GM19468 (cell line): ENCODE measurements at regions not wholly inside any gene's neighbourhood (a gene's known extent, or its start where the extent isn't known, plus 50 kb on each side); places are given as distances from the start of the nearest gene placed in this dataset.

Experiments
- ATAC-seq: cut with Tn5 transposase; IDR thresholded peaks from one replicate; pipeline ENCODE4 v1.9.1; 2021; ENCODE audit warnings: mild to moderate bottlenecking, moderate library complexity, moderate number of reproducible peaks; ENCODE audit not compliant: unreplicated experiment; ENCODE audit errors: extremely low read depth

DNA sequence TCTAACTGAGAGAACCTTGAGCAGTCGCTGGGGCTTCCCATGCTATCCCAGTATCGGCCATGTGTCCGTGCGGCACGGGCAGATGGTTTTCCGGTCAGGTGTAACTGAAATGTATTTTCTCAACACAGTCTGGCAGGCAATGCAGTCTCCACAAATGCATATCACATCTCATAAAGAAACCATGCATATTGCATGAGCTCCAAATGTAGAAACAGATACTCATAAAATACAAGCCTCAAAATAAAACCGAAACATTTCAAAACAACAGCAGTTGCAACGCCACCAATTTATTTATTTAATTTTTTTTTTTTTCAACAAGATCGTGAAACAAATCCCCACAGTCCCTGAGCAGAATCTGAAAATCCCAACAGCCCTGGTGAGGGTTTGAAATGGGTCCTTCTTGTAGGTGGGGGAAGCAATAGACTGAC lies 299.4 kb downstream of the LPIN1 start:
- no peak for ATAC-seq

DNA sequence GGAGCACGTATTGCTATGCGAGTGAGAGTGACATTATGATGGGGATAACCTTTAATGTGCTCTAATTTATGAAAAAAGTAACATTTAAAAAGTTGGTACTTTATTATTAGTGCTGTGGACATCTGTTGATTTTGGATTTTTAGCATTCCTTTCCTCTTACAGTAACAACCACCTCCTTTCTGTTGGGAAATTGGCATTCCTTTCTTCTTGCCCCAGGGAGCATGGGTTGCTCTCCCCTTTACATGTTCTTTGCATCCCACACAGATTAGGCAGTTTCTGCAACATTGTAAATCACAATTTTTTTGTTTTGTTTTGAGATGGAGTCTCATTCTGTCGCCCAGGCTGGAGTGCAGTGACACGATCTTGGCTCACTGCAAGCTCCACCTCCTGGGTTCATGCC lies 300.2 kb downstream of the LPIN1 start:
- no peak for ATAC-seq

DNA sequence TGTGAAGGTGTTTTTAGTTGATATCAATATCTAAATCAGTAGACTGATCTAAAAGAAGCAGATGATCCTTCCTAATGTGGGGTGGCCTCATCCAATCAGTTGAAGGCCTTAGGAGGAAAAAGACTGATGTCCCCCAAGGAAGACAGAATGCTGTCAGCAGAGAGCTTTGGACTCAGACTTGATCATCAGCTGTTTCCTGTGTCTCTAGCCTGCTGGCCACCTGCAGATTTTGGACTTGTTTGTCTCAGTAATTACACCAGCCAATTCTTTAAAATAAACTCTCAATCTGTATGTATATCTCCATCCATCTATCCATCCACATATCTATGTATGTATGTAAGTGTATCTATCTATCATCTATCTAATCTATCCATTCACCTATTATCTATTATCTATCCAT lies 301.3 kb downstream of the LPIN1 start:
- no peak for ATAC-seq

DNA sequence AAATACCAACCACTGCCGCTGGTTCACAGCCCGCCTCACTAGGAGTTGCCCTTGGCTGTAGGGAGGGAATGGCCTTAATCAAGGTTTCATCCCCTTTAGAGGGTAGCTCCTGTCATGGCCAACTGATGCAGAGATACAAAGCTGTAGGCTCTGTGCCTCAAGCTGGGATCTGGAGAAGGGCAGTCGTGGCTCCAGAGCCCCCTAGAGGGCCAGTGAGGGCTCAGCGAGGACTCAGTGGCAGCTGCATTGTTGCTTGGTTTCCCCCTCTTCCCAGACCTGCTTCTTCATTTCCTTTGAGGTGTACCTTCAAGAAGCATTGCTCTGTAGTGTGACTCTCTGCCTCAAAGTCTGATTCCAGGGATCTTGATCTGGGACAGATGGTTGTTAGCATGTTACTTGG lies 302.1 kb downstream of the LPIN1 start:
- no peak for ATAC-seq

DNA sequence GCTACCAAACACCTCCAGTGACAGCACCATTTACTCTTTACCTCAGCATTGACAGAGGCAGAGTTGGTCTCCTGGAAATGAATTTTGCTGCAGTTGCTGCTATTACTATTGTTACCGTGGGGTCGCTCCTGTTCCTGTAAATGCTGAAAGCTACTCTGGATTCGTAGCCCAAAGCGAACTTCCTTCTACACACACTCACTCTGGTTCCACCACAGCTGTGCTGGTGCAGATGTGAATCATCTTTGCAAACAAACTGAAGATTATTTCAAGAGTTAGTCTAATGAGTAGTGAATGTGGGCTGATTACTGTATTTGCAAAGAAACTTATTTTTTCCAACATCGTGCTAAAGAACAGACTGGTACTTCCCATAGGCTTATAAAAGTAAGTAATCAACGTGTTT lies 304.0 kb downstream of the LPIN1 start:
- ATAC-seq, result no peak

DNA sequence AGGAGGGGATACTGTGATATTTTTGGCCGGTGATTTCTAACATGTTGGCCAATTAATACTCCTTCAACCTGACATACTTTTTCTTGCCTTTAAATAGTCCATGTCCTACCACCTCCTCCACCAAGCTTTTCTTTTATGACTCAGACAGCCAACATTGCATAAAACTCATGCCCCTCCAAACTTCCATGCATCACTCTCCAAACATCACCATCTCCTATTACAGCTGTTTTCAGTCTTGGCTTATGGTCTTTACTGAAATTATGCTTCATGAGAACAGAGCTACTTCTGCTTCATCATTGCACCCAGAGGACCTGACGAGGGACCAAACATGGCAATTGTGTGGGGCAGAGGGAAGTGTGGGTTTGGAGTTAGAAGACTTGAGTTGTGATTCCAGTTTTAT lies 305.4 kb downstream of the LPIN1 start:
- no peak for ATAC-seq

DNA sequence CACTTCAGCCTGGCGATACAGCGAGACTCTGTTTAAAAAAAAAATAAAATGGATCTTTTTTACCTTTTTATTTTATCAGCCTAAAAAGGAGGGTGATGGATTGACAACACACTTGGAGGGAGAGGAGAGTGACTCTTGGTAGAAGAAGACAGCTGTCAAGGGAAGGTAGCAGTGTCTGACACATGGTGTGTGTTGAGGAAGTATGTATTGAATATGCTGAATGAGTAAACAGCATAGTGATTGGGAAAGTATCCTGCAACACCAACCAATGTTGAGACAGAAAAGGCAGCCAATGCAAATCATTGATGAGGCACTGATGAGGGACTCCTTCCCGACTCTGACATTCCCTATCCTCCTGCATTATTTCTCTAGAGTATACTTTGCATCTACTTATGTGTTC lies 306.4 kb downstream of the LPIN1 start:
- ATAC-seq, result no peak

DNA sequence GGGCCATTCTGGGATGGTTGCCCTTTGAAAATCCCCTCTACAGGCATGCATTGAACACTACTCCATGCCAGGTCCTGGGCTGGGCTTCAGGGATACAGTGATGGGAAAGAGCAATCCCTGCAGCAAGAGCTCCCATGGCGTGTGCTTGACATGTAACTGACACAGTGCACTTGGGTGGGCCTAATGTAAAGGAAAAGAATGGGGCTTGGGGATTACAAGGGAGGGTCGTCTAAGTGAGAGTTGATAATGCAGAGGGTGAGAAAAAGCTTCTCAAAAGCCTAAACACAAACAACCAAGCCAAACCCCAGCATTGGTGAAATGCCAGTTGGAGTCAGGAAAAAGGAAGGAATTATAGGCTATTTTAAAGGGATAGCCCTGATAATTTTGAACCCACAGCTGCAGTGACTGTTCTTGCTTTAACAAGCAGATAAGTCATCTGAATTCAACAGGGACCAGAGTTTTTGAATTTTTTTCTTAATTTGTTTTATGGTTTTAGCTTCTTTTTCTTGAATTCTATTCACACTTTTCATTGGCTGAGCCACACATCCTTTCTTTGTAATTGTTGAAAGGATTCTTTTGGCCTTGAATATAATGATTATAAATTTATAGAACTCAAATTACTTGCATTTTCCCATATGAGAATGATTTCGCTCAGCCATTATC lies 308.7 kb downstream of the LPIN1 start:
- no peak for ATAC-seq

DNA sequence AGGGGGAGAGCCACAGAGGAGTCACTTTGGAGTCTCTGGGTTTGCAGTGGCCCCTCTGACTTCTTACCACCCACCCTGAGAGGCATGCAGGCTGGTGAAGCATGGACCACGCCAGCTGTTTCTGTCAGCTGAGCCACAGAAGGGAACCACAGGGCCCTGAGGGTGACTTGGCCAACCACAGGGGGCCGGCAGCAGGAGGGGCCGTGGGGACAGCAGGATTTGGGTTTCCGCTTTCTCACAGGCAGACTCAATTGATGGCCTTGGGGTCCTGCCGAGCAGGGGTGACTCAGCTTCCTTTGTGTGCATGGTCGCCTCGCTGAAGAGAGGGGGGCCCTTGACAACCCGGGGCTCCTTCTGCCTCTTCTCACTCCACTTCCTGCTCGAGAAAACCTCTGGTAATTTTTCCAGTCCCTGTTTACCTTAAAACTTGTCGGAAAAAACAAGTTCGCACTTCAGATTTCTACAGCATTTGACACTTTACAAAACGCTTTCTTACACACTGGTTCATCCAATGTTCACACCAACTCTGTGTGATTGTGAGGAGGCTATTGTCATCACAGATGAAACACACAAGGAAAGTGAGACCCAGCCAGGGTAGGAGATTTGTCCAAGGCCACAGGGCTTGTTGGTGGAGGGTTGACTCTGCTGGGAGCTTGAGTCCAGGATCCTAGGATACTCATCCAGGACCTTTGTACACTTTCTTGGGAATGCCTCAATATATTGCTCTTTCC lies 311.2 kb downstream of the LPIN1 start:
- peak; percentile 75 for ATAC-seq

DNA sequence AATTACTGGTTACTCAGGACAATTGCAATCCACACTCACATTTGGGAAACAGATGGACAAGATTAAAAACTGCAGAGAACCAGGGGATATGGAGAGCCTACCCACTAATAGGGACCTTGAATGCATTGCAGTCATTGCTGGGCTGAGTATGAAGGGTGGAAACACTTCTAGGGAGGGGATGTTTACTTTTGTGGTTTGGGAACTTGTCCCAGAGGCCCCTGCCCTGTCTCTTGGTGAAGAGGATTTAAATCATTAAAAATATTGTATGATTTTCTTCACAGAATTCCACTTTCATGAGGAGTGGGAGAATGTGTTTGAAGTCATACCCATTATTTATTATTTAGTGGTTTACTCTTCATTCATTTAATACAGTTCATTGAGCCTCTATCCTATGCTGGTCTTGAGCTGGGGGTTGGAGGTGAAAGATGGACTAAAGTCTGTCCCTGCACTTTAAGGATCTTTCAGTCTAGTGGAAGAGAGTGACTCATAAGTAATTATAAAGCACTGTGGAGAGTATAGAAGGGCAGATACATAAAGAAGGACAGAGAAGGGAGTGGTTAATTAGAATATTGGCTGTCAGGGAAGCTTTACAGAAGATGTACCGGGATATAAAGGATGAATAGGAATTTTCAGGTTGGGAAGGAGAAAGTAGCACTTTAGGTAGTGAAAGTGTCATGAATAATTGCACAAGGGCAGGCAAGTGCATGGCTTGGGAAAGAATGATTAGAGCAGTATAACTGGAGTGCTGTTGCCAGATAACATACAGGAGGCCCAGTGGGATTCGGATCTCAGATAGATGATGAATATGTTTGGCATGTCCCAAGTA lies 313.4 kb downstream of the LPIN1 start:
- no peak for ATAC-seq

DNA sequence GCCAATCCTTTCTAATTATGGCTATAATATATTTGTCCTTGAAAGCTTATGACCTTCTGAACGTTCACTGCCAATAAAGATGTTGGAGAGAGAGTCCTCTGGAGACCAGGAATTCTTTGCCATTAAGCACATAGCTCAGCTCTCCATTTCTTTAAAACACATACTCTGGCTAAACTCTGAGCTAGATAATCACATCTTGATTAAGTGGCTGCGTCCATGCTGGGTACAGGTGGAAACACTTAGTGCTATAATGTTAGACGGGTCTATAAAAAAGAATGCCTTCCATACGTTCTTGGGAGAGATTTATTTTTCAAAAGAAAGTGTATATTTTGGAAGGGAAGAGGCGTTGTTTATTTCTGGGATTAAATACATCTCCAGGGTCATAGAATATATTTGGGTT lies 314.5 kb downstream of the LPIN1 start:
- no peak for ATAC-seq

DNA sequence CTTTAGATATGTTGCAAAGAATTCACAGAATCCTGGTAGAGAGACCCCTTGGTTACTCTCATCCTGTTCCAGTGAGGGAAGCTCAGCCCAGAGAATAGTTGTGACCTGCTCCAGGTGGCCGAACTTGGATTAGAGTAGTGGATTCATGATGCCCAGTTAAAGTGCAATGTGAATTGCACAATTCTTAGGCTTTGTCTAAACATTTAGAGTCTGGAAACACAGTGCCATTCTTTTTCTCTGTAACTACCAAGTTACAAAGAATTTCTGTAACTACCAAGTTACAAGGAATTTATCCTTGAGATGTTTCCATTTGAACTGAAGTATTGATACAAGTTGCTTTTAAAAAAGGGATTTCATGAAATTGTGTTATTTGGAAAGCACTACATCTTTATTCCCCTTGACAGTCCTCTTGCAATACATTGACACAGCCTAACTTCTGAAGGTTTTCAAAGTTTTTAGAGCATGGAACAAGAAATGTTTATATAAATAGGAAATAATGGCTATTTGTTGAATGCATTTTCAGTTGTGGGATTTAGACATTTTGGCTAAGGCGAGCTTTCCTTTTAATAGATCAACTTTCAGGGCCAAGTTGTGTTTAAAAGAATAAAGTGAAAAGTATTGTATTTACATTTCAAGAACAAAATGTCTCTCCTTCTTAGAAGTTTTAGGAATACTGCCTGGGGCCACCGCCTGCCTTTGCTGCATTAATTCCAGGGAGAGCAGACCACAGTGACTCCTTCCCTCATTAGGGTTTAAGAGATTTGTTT lies 315.0 kb downstream of the LPIN1 start:
- no peak for ATAC-seq

DNA sequence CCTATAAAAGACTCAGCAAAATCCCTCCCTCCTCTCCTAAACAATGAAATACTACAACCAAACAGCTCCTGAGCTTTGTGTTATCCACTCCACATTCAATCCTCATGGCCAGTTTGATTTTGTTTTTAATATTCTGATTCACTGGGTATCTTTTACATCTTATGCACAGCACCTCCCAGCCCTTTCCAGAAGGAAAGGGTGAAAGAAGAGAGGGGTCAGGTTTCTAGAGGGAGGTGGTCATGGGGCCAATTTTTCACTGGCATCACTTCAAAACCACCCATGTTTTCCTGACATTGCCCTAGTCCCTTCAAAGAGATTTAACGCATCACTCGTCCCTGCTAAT lies 315.6 kb downstream of the LPIN1 start:
- no peak for ATAC-seq

DNA sequence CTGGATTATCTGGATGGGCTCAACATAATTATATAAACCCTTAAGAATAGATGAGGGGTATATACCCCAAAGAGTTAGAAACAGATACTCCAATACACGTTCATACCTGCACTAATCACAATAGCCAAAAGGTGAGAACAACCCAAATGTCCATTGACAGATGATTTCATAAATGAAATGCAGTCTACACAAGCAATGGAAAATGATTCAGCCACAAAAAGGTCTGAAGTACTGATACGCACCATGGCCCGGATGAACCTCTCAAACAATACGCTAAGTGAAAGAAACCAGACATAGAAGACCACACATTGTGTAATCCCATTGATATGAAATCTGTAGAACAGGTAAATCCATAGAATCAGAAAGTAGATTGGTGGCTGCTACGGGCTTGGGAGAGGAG lies 316.8 kb downstream of the LPIN1 start:
- ATAC-seq, result no peak

DNA sequence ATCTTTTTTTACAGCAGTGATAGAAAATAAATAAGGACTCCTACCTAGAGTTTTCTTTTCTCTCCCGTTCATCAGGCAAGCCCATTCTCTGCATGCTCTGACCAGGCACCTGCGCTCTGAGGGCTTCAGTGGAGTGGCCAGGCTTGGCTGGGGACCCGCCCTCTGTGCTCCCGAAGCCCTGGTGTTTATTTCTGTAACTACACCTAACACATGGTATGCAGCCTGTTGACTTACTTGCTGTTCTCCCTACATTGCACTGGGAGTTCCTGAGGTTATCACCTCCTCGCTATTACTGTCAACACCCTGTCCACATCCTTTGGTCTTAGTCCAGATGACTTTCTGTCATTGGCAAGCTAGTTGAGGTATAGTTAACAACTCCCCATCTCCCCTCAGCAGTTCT lies 317.7 kb downstream of the LPIN1 start:
- no peak for ATAC-seq

DNA sequence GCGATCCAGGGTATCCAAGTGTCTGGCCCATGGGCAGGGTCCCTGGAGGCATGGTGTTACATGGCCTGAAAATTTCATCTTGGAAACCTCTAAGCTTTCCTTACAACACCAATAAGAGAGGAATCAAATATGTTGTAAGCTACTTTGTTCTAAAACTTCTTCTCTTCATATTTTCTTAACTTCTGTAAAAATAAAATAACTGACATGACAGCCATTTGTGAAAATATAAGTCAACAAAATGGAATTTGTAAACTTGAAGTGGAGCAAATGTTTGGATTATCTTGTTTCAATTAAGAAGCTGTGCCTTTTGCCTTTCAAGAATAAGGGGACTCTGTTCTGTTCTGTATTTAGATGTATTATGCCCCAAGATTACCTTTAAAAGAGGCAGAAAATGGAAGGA lies 319.7 kb downstream of the LPIN1 start:
- ATAC-seq, result no peak

DNA sequence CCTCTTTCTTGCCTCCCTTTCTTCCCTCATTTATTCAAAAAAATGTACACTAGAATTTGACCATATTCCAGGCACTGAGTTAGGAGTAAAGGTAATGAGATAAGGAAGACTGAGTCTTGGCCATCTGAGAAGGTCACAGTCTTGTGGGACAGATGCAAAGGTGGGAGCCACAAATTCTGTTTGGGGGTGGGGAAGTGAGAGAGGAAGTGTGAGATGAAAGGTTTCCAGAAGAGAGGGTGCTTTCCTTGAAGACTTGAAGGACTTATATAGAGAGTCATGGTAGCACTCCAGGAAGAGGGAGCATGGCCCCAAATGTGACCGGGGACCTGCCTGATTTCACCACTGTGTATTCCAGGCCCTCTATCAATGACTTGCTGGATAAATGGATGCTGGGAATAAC lies 320.6 kb downstream of the LPIN1 start:
- no peak for ATAC-seq

DNA sequence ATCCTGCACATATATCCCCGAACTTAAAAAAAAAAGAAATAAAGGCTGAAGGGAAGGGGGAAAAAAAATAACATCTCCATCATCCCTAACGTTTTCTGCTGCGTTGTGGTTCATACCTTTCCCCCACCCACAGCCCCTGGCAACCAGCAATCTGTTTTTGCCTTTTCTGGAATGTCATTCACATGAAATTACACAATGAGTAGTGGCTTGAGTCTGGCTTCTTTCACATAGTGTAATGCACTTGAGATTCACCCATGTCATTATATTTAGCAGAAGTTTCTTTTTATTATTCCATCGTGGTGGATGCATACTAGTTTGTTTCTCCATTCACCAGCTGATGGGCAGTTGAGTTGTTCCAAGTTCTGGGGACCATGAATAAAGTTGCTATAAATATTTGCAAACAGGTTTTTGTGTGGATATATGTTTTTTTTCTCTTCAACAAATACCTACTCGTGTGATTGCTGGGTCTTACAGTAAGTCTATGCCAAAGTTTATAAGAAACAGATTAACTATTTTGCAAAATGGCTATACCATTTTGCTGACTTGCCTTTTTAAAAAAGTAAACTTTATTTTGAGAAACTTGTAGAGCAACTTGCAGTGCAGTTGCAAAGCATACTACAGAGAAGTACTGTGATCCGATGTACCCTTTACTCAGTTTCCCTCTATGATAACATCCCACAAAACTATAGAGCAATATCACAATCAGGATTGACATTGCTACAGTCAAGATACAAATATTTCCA lies 322.5 kb downstream of the LPIN1 start:
- ATAC-seq, result no peak

DNA sequence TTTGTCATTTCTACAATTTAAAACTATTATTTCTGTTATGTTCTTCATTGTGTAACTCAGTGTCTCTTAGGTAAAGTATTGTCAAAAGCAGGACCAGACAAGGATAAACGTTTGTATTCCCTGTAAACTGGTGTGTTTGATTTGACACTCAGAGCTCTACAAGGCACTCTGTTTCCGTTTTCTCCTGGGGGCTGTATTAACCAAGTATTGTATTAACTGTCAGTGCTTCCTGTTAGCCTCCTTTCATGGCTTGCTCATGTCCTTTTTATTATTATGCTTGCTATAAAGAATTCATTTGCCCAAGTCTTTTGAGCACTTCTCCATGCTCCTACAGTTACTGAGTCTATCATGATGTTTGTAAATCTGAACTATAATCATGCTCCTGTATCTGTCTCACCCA lies 323.7 kb downstream of the LPIN1 start:
- no peak for ATAC-seq

DNA sequence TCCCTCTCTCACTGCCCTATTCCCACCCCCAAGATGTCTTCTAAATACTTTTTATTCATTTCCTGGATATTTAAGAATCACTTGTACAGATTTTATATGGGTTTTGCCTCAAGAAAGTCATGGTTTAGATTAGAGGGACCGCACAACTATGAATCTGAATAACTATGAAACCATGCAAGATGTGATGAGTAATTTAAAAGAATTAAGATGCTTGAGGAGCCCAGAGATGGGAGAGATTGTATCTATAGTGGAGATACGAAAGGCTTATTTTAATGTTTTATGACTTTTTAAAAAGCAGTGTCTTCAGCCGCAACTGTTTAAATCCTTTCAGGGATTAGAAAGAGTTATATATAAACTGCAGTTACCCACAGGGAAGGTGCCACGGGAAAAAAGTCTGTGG lies 324.1 kb downstream of the LPIN1 start:
- no peak for ATAC-seq
